GM06990 (cell line): ENCODE measurements at regions not wholly inside any gene's neighbourhood (a gene's known extent, or its start where the extent isn't known, plus 50 kb on each side); places are given as distances from the start of the nearest gene placed in this dataset.

Source experiments
- DNase-seq: peaks from one replicate; pipeline ENCODE4 v3.0.0-alpha.2; 2011; ENCODE audit not compliant: insufficient read length; ENCODE audit errors: extremely low read depth
- H3K27me3 ChIP-seq: replicated peaks from 2 replicates; pipeline ENCODE4 v1.6.0; 2011; ENCODE audit warnings: low read length; ENCODE audit not compliant: control insufficient read depth, insufficient read depth
- H3K36me3 ChIP-seq: 2 replicates; pipeline ENCODE4 v1.5.1; 2011; ENCODE audit warnings: low read length; ENCODE audit not compliant: control insufficient read depth, insufficient read depth
- H3K4me3 ChIP-seq: replicated peaks from 2 replicates; pipeline ENCODE4 v1.5.1; 2011; ENCODE audit warnings: low read depth, mild to moderate bottlenecking, control low read depth, low read length
- TF ChIP-seq, protein P1 (sequence below): IDR thresholded peaks from 2 replicates; pipeline ENCODE4 v1.5.1; 2011; ENCODE audit warnings: low read length, control low read depth, mild to moderate bottlenecking, inconsistent platforms; ENCODE audit not compliant: insufficient read depth, poor library complexity, severe bottlenecking

DNA sequence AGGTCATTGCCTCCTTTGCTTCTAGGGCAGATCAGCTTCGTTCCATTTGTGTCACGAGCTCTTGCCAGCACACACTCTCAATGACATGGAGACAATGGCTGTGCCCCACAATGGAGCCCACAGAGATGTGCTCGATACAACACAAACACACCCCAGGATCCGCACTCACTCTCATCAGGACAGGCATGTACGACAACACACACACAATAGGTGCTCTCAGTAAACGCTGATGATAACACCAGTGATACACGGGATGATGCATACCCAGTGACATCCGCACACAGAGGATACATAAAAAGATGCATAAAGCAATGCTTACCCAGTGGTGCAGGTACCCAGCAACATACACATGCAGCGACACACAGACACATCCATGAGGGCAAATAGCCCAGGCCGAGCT lies 61.2 kb upstream of the LBX1 start:
- H3K4me3 ChIP-seq, result no peak overlapping the region
- no peaks in the 10 kb centered on the region for H3K36me3 ChIP-seq
- TF ChIP-seq, protein P1, sequence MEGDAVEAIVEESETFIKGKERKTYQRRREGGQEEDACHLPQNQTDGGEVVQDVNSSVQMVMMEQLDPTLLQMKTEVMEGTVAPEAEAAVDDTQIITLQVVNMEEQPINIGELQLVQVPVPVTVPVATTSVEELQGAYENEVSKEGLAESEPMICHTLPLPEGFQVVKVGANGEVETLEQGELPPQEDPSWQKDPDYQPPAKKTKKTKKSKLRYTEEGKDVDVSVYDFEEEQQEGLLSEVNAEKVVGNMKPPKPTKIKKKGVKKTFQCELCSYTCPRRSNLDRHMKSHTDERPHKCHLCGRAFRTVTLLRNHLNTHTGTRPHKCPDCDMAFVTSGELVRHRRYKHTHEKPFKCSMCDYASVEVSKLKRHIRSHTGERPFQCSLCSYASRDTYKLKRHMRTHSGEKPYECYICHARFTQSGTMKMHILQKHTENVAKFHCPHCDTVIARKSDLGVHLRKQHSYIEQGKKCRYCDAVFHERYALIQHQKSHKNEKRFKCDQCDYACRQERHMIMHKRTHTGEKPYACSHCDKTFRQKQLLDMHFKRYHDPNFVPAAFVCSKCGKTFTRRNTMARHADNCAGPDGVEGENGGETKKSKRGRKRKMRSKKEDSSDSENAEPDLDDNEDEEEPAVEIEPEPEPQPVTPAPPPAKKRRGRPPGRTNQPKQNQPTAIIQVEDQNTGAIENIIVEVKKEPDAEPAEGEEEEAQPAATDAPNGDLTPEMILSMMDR, result no peak
- peaks cover 8% of the 10 kb centered on the region for H3K27me3 ChIP-seq
- DNase-seq, result no peak

DNA sequence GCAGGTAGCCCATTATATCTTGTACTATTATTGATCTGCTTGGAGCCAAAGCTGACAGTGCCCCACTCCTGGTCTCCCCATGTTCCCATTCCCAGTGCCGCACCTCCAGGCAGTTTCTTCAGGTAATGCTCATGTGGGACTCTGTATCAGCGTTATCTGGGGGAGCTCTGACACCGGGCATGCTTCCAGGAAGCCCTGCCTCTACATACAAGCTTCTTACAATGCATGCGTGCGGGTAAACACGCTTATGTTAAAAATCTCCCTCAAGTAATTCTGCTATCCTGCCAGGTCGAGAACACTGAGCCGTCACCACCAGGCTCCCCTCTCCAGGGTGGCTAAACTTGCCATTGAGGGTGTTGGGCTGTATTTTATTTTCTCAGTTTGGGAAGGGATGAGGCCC lies 61.6 kb upstream of the LBX1 start:
- DNase-seq, result no peak
- Histone ChIP-seq H3K27me3 (peaks cover 8% of the 10 kb centered on the region), H3K36me3 (no peaks in the 10 kb centered on the region), H3K4me3 (no peak overlapping the region)
- TF ChIP-seq, protein P1, result no peak

DNA sequence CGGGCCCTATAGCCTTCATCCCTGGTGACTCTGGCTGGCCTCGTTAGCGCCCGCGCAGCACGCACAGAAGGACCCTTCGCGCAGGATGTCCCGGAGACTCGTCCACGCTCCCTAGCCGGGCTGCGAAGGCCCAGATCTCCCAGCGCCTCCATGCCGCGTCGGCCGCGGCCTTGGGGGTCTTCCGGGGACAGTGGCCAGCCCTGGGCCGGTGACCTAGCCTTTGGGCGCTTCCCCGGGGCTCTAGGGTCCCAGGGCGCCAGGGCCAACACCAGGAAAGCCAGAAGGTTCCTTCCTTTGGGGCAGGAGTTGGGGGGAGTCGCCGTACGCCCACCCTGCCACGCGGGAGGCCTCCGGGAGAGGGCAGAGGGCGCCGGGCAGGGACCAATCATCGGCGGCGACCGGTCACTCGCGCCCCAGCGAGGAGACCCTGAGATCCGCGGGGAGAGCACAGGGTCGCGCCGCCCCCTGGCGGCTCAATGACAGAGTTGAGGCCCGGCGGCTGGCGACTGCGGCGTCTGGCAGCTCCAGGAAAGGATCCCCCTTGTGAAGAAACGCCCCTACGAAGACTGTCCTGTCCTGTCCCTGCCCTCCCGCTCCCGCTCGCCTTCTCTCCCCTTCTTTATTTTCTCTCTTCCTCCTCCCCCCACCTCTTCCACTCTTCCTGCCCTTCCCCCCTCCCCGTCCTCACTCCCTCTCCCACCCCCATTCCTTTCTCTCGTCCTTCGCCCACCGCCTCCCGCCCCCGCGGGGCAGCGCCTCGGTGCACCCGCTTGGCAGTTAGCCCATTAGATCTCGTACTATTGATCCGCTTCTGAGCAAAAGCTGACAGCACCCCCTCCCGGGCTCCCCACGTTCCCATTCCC lies 62.3 kb upstream of the LBX1 start:
- TF ChIP-seq, protein P1, result peak; percentile 79
- Histone ChIP-seq H3K4me3 (peak overlapping the region; percentile 40), H3K27me3 (peaks cover 8% of the 10 kb centered on the region), H3K36me3 (no peaks in the 10 kb centered on the region)
- DNase-seq, result peak; percentile 52

DNA sequence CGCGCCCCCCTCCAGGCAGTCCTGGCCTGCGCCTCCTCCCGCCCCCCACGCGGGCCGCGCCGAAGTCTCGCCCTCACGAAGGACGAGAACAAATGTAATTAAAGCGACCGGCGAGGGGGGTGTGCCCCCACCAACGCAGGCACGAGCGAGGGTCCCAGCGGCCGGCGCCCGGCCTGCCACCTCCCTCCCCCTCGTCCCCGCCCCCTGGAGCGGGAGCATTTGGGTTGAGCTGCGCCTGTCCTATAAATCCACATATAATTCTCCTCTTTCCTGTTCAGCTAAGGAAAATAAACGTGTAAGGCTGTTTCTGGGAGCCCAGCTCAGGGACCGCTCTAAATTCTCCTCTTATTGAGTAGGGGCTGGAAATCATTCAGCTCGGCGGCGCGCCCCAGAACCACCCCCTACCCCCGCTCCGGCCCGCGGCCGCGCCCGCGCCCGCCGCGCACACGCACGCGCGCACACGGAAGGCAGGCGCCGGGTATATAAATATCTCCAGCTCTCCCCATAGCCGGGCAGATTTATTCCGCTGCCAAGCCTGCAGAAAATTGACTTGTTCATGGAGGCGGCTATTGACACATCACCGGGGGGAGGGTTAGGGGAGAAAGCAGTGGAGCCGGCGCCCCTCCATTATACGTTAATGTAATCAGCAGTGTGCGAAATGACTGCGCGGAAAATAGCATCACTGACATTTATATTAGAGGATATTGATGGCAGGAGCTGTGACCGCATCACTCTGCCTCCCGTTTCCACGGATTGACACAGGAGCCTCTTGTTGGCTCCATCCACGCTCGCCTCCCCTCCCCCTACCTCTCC lies 61.6 kb upstream of the BTRC start:
- Histone ChIP-seq H3K36me3 (no peaks in the 10 kb centered on the region), H3K27me3 (peaks cover 8% of the 10 kb centered on the region), H3K4me3 (peak overlapping the region; percentile 40)
- no peak for DNase-seq
- TF ChIP-seq, protein P1, result no peak

DNA sequence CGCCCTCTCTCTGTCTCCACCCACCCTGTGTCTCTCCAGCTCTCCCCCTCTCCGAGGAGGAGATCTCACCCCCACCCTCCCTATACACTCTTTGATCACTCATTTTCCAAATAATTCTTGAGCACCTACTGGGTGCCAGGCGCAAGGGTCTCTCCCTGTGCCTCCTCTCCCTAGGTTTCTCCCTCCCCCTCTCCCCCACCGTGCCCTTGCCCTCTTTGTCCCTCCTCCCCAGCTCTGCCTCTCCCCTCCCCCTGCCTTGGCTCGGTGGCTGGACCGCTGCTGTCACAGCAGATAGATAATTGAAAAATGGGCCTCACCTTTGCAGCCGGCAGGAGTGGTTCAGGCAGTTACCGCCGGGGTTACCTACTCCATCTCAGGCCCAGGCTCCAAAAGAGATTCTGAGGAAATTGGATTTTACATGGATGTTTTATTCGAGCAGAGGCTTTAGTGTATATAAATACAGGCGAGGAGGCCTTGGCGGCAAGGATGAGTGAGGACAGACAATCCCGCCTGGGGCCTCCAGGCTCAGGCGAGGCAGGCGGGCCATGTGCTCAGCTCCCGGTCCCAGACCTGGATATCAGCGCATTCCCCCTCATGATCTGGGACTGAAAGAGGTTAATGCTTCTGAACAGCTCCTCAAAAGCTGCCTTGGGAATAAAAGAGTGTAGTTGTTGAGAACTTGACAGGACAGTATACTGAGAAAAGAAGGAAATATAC lies 60.8 kb upstream of the BTRC start:
- no peak overlapping the region for H3K4me3 ChIP-seq
- no peak for DNase-seq
- H3K27me3 ChIP-seq, result peaks cover 8% of the 10 kb centered on the region
- TF ChIP-seq, protein P1, result no peak
- no peaks in the 10 kb centered on the region for H3K36me3 ChIP-seq
